HEK293T (cell line): ENCODE measurements at regions not wholly inside any gene's neighbourhood (a gene's known extent, or its start where the extent isn't known, plus 50 kb on each side); places are given as distances from the start of the nearest gene placed in this dataset.

Experiments
- CTCF ChIA-PET: fragments of 350-600 bp; formaldehyde crosslinking; extraction: SDS; loops from one replicate; lab custom pipeline; 2021; ENCODE audit warnings: antibody characterized with exemption, inconsistent platforms; lab: Yijun Ruan, JAX
- POLR2A ChIA-PET: fragments of 350-600 bp; formaldehyde crosslinking; extraction: SDS; loops from one replicate; lab custom pipeline; 2020; ENCODE audit warnings: antibody characterized with exemption, inconsistent platforms; lab: Yijun Ruan, JAX
- DNase-seq: peaks from one replicate; pipeline ENCODE4 v3.0.0; 2012; ENCODE audit warnings: mixed read lengths; ENCODE audit errors: extremely low spot score
- ARNT ChIP-seq: fragments of 450-650 bp; IDR thresholded peaks from 2 replicates; pipeline ENCODE4 v1.6.1; 2017; ENCODE audit warnings: mild to moderate bottlenecking
- BHLHE40 ChIP-seq: fragments of 450-650 bp; IDR thresholded peaks from 2 replicates; pipeline ENCODE4 v1.6.1; 2016; ENCODE audit warnings: mild to moderate bottlenecking, moderate library complexity, borderline replicate concordance
- CTBP1 ChIP-seq: fragments of 450-650 bp; IDR thresholded peaks from 2 replicates; pipeline ENCODE4 v1.6.1; 2016; ENCODE audit warnings: borderline replicate concordance
- ELF4 ChIP-seq: fragments of 450-650 bp; IDR thresholded peaks from 2 replicates; pipeline ENCODE4 v1.6.1; 2017; ENCODE audit warnings: antibody characterized with exemption
- FOXA1 ChIP-seq: fragments of 450-650 bp; IDR thresholded peaks from 2 replicates; pipeline ENCODE4 v1.6.1; 2016; ENCODE audit warnings: mild to moderate bottlenecking
- FOXK2 ChIP-seq: fragments of 450-650 bp; IDR thresholded peaks from 2 replicates; pipeline ENCODE4 v1.6.1; 2016; ENCODE audit warnings: mild to moderate bottlenecking
- FOXM1 ChIP-seq: fragments of 450-650 bp; IDR thresholded peaks from 2 replicates; pipeline ENCODE4 v1.6.1; 2017; ENCODE audit warnings: mild to moderate bottlenecking, borderline replicate concordance
- HDGF ChIP-seq: fragments of 450-650 bp; IDR thresholded peaks from 2 replicates; pipeline ENCODE4 v1.6.1; 2017; ENCODE audit warnings: antibody characterized with exemption, borderline replicate concordance
- L3MBTL2 ChIP-seq: fragments of 450-650 bp; conservative IDR thresholded peaks from 2 replicates; pipeline ENCODE4 v1.6.1; 2016; ENCODE audit warnings: mild to moderate bottlenecking
- LEF1 ChIP-seq: fragments of 450-650 bp; IDR thresholded peaks from 2 replicates; pipeline ENCODE4 v1.6.1; 2017; ENCODE audit warnings: mild to moderate bottlenecking, borderline replicate concordance
- NFRKB ChIP-seq: fragments of 450-650 bp; IDR thresholded peaks from 2 replicates; pipeline ENCODE4 v1.6.1; 2016; ENCODE audit warnings: mild to moderate bottlenecking, moderate library complexity
- SP1 ChIP-seq: fragments of 450-650 bp; IDR thresholded peaks from 2 replicates; pipeline ENCODE4 v1.6.1; 2017
- SUZ12 ChIP-seq: fragments of 450-650 bp; IDR thresholded peaks from 2 replicates; pipeline ENCODE4 v1.6.1; 2016; ENCODE audit warnings: mild to moderate bottlenecking
- TARDBP ChIP-seq: fragments of 450-650 bp; IDR thresholded peaks from 2 replicates; pipeline ENCODE4 v1.6.1; 2016
- ZNF384 ChIP-seq: fragments of 450-650 bp; IDR thresholded peaks from 2 replicates; pipeline ENCODE4 v1.6.1; 2016
- TF ChIP-seq, protein P1 (sequence below): fragments of 450-650 bp; IDR thresholded peaks from 2 replicates; pipeline ENCODE4 v1.6.1; 2016

GRCh38 chr1:55329808-55330432 lies 114.8 kb upstream of the USP24 start:
- CTCF ChIA-PET = interaction anchor here (1.5 kb wide), 1 partner anchor 8 kb away, joined by 4 read pairs; no protein-coding TSS in a partner anchor

GRCh38 chr1:55329091-55329490 lies 113.9 kb upstream of the USP24 start:
- TF ChIP-seq FOXM1 (no peak), FOXK2 (no peak)
- TF ChIP-seq, protein P1, sequence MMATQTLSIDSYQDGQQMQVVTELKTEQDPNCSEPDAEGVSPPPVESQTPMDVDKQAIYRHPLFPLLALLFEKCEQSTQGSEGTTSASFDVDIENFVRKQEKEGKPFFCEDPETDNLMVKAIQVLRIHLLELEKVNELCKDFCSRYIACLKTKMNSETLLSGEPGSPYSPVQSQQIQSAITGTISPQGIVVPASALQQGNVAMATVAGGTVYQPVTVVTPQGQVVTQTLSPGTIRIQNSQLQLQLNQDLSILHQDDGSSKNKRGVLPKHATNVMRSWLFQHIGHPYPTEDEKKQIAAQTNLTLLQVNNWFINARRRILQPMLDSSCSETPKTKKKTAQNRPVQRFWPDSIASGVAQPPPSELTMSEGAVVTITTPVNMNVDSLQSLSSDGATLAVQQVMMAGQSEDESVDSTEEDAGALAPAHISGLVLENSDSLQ = no peak
- no peak for DNase-seq
- ChIA-PET POLR2A (no interaction called here), CTCF (interaction anchor here (0.6 to 1.5 kb wide), 2 partner anchors 9 to 272 kb away, joined by 4 read pairs; no protein-coding TSS in a partner anchor)

More at GRCh38 chr1:55329808-55330432, 114.8 kb upstream of the USP24 start:
- TF ChIP-seq FOXM1 (no peak), BHLHE40 (no peak), SP1 (no peak), SUZ12 (no peak)
- POLR2A ChIA-PET = no interaction called here
- no peak for DNase-seq

- no peak for DNase-seq
- CTCF ChIA-PET = interaction anchor here (1.7 kb wide), 1 partner anchor 11 kb away, joined by 8 read pairs; no protein-coding TSS in a partner anchor
- POLR2A ChIA-PET = no interaction called here
- no peak for TF ChIP-seq ARNT
- TF ChIP-seq FOXK2 = no peak
- no peak for TF ChIP-seq SP1
- no peak for TF ChIP-seq FOXA1
- TF ChIP-seq L3MBTL2 = no peak
Measured at GRCh38 chr1:55326496-55327243, 111.5 kb upstream of the USP24 start.

GRCh38 chr1:55323760-55324159 lies 108.6 kb upstream of the USP24 start:
- DNase-seq = no peak
- TF ChIP-seq FOXK2 (no peak), ZNF384 (no peak), FOXM1 (no peak), ARNT (no peak), TARDBP (no peak)
- CTCF ChIA-PET = no interaction called here
- POLR2A ChIA-PET = no interaction called here

DNA sequence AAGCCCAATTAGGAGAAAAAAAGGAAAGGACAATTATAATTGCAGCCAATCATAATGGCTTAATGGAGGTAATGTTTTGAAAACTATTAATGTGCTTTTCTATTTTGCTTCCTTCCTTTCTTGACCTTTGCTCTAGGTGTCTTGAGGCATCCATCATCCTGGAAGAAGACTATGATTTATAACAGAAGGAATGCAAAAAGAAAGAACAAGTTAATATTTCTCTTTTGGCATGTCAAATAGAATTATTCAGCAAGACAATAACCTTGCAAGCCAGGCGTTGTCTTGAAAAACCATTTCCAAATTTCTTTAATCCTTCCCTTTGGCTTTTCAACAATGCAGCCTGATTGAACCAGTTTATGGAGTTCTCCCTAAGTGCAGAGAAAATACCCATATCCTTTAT lies 107.7 kb upstream of the USP24 start:
- DNase-seq = no peak
- ChIA-PET CTCF (no interaction called here), POLR2A (no interaction called here)
- TF ChIP-seq CTBP1 (no peak), TARDBP (no peak), SUZ12 (no peak), LEF1 (no peak), HDGF (no peak), NFRKB (no peak), L3MBTL2 (no peak), FOXK2 (no peak), SP1 (no peak), FOXA1 (no peak), ELF4 (no peak), ZNF384 (no peak), ARNT (no peak), BHLHE40 (no peak)
- TF ChIP-seq, protein P1 = no peak

DNA sequence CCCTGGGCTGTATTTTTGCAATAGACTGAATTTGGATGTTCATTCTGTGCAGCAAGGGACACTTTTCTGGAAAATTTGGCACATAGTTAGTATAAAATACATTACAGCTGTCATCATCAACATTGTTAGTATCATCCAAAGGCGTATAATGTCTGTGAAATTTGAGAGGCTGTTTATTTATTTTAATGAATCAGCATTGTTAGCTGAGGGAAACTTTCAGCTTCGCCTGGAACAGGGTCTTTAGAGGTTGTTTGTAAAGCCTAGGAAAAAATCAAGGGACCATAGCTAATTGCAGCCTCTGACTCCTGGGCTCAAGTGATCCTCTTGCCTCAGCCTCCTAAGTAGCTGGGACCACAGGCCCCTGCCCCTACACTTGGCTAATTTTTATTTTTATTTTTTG lies 106.8 kb upstream of the USP24 start:
- DNase-seq = no peak
- CTCF ChIA-PET = no interaction called here
- TF ChIP-seq FOXM1 (no peak), HDGF (no peak), ELF4 (no peak), NFRKB (no peak)
- POLR2A ChIA-PET = interaction anchor here (0.7 kb wide), 1 partner anchor 756 kb away, joined by 3 read pairs; no protein-coding TSS in a partner anchor

GRCh38 chr1:55320891-55321290 lies 105.7 kb upstream of the USP24 start:
- DNase-seq = no peak
- POLR2A ChIA-PET = no interaction called here
- no peak for TF ChIP-seq HDGF
- TF ChIP-seq FOXM1 = no peak
- no peak for TF ChIP-seq ZNF384
- CTCF ChIA-PET = no interaction called here

DNA sequence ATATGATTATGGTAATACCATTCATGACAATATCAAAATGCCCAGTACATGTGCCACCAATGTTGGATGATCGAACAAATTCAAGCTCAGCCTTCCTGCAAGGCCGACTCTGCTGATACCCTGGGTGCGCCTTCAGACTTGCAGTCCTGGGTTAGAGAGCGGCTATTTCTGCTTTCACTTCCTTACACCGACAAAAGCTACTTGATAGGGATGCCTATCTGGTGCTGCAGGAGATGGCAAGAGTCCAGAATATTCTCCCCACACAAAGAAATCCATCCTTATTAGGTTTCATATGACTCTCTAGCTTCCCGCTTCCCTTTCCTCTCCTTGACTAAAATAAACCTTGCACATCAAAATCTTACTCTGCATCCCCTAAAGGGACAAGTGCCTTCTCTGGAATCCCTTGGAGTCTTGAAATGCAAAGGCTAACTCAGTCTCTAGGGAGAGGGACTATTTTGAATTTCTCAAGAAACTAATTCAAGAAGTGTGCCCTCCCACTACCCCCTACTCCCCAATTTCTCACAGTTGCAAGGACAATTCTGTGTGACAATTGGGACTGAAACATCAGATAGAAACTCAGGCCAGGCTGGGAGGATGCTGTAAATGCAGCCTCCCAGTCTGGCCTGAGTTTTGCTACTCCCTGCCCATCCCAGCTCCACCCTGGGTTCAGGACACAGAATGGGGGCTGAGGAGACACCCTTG lies 103.1 kb upstream of the USP24 start:
- DNase-seq = no peak
- ChIA-PET POLR2A (no interaction called here), CTCF (interaction anchor here (0.7 to 1.1 kb wide), 2 partner anchors 9 to 28 kb away, joined by 3 read pairs; no protein-coding TSS in a partner anchor)
- TF ChIP-seq ARNT (no peak), LEF1 (no peak), FOXK2 (no peak), L3MBTL2 (no peak), SP1 (no peak), CTBP1 (no peak), HDGF (no peak), ZNF384 (no peak), ELF4 (no peak), FOXM1 (no peak)
- TF ChIP-seq, protein P1 = no peak
